Lower lobe of right lung (tissue), 2 donors: ENCODE measurements at regions not wholly inside any gene's neighbourhood (a gene's known extent, or its start where the extent isn't known, plus 50 kb on each side); places are given as distances from the start of the nearest gene placed in this dataset.
A peak's percentile ranks its signal among the peaks of the same experiment; 100 is the strongest.

Source experiments
- ATAC-seq, 2 donors: fragments of 200-7000 bp; cut with Tn5 transposase; one replicate each; pipeline ENCODE4 v1.9.1; 2020 to 2022; ENCODE audit warnings: mild to moderate bottlenecking in 2 of 2, moderate library complexity in 2 of 2
- DNase-seq: peaks from one replicate; pipeline ENCODE4 v3.0.0-alpha.2; 2020
- H3K27ac ChIP-seq: fragments of 200-600 bp; one replicate; pipeline ENCODE4 v1.8.0; 2022
- H3K27me3 ChIP-seq: fragments of 200-600 bp; one replicate; pipeline ENCODE4 v1.8.0; 2022; ENCODE audit warnings: low read depth
- H3K36me3 ChIP-seq: fragments of 200-600 bp; one replicate; pipeline ENCODE4 v1.8.0; 2022; ENCODE audit warnings: mild to moderate bottlenecking
- H3K4me1 ChIP-seq: fragments of 200-600 bp; one replicate; pipeline ENCODE4 v1.8.0; 2022
- H3K4me3 ChIP-seq: fragments of 200-600 bp; one replicate; pipeline ENCODE4 v1.8.0; 2022; ENCODE audit warnings: mild to moderate bottlenecking
- H3K9me3 ChIP-seq: fragments of 200-600 bp; one replicate; pipeline ENCODE4 v1.8.0; 2022
- intact Hi-C: fragments of 100-400 bp; cut with DNase I; formaldehyde crosslinking; loops from one replicate; pipeline ENCODE4 v1.11.0; 2022
- TF ChIP-seq, protein P1 (sequence below): fragments of 200-600 bp; IDR thresholded peaks from one replicate; pipeline ENCODE4 v1.8.0; 2022; ENCODE audit warnings: antibody characterized with exemption, mild to moderate bottlenecking
- donor health status: DM: no; HTN: yes; CAD: no; lungs with severe emphysema.

DNA sequence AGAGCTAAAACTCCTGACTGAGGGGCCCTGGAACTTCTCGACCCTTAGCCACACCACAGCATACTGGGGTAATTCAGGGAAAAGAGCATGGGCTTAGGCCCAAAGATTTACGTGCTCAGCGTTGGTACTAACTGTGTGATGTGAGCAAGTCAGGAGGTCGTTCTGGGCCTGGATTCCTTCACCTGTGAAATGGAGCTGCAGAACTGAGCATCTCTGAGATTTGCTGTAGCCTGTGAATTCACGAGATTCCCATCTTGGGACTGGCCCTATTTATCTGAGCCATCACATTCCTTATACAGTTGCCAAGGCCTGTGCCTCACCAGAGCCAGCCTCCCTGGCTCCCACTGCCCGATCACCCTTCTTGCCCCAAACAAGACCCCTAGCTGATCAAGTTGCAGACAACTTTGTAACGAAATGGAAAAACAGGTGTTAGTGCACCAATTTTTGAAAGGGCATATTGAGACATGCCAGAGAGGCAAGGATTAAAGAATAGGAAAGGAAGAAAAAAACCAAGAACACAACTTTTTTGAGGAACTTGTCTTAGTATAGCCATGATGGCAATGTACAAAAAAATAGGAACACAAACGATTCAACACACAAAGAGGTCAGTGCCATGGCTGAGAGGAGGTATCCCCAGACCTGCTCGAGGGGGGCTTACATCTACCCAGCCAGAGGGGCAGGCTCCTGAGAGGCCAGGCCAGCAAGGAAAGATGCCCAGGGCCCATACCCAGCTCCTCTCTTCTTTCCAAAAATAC is 323.0 kb upstream of the JARID2 start:
- no peaks in the 10 kb centered on the region for H3K9me3 ChIP-seq
- ATAC-seq = no peak
- no peaks in the 10 kb centered on the region for H3K36me3 ChIP-seq
- intact Hi-C loops = no loop called here
- no peak for DNase-seq
- no peaks in the 10 kb centered on the region for H3K27me3 ChIP-seq
- H3K4me1 ChIP-seq = peaks cover 23% of the 10 kb centered on the region
- H3K4me3 ChIP-seq = no peak overlapping the region
- TF ChIP-seq, protein P1, sequence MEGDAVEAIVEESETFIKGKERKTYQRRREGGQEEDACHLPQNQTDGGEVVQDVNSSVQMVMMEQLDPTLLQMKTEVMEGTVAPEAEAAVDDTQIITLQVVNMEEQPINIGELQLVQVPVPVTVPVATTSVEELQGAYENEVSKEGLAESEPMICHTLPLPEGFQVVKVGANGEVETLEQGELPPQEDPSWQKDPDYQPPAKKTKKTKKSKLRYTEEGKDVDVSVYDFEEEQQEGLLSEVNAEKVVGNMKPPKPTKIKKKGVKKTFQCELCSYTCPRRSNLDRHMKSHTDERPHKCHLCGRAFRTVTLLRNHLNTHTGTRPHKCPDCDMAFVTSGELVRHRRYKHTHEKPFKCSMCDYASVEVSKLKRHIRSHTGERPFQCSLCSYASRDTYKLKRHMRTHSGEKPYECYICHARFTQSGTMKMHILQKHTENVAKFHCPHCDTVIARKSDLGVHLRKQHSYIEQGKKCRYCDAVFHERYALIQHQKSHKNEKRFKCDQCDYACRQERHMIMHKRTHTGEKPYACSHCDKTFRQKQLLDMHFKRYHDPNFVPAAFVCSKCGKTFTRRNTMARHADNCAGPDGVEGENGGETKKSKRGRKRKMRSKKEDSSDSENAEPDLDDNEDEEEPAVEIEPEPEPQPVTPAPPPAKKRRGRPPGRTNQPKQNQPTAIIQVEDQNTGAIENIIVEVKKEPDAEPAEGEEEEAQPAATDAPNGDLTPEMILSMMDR = no peak
- H3K27ac ChIP-seq = peak overlapping the region; percentile 80

DNA sequence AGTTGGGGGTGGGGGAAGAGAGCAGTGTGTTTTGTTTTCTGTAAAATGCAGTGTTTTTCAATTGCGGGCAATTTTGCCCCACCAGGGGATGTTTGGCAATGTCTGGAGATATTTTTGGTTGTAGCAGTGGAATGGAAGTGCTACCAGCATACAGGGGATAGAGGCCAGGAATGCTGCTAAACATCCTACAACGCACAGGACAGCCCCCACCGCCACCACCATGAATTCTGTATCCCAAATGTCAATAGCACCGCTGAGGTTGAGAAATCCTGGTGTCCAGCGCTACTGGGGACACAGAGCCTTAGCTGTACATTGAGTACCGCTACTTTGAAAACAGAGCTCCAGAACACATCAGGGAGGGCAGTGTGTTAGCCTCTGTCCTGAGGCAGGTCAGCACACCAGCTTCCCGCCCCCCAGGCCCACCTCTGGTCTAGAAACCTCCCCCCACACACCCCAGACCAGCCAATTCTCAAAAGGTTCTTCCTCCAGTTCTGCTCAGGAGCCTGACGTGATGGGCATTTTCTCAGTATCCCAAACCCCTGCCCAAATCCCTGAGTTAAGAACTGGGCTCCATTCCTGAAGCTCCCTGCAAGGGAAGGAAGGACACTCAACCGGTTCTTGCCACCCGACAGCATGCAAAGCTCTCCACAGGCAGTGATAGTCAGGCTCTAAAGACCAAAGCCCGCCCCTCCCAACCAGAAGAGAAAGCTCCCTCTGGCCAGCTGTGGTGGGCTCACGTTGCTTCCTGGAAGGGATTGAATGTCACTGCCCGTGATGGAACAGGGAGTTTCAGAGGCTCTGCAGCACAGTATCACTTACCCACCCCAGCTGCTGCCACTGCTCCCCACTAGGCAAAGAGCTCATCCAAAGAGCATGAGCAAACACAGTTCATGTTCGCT is 321.5 kb upstream of the JARID2 start:
- H3K27me3 ChIP-seq = no peaks in the 10 kb centered on the region

DNA sequence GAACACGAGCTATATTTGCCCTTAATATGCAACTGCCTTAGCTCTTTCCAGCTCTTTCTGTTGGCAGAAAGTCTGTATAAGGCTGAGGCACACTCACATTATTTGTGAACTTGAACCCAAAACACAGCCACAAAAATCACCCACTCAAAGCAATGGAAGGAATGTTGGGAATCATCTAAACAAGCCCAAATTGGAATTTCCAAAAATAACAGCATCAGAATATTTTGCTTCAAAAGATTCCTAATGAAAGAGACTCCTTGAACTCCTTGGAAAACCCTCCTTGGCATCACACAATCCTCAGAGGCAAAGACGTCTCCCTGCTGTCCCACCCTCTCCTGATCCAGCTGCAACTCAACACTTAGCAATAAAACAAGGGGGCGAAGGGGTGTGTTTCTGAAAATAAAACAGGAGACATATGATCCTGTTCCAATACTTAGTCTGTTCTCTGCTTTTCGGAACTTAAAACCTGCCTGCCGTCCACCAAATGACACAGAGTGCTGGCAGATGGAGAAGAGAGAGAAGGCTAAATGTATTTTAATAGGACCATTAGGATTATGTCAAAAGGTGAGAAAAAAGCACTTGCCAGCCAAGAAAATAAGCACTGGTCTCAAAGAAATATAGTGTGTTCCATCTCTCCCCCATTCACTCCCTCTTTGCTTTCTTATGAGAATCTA is 320.7 kb upstream of the JARID2 start:
- Histone ChIP-seq H3K36me3 (no peaks in the 10 kb centered on the region), H3K4me1 (peaks cover 23% of the 10 kb centered on the region), H3K4me3 (no peak overlapping the region), H3K27ac (no peak overlapping the region), H3K27me3 (no peaks in the 10 kb centered on the region), H3K9me3 (no peaks in the 10 kb centered on the region)
- TF ChIP-seq, protein P1 = no peak
- ATAC-seq = no peak
- no peak for DNase-seq
- intact Hi-C loops = no loop called here

More for the DNA sequence above, 321.5 kb upstream of the JARID2 start:
- TF ChIP-seq, protein P1 = no peak
- ATAC-seq (no peak), DNase-seq (no peak)
- Histone ChIP-seq H3K36me3 (no peaks in the 10 kb centered on the region), H3K9me3 (no peaks in the 10 kb centered on the region), H3K4me3 (no peak overlapping the region), H3K27ac (no peak overlapping the region), H3K4me1 (peaks cover 23% of the 10 kb centered on the region)
- intact Hi-C loops = no loop called here

DNA sequence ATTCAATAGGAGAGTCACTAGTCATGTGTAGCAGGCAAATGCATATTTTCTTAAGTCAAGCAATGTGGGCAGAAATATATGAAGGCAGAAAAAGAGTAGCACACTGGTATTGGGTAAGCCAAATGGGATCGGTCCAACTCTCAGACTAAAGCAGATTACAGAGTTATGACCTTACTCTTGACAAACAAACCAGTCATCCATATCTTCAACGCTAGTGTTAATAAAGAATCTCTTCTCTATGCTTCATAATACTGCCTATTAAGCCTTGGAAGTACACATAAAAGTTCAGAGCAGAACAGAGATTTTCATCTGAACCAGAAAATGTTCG is 320.2 kb upstream of the JARID2 start:
- no peak overlapping the region for H3K4me3 ChIP-seq
- H3K27ac ChIP-seq = no peak overlapping the region
- intact Hi-C loops = no loop called here
- ATAC-seq (no peak), DNase-seq (no peak)
- TF ChIP-seq, protein P1 = no peak
- no peaks in the 10 kb centered on the region for H3K27me3 ChIP-seq
- no peaks in the 10 kb centered on the region for H3K36me3 ChIP-seq
- no peaks in the 10 kb centered on the region for H3K9me3 ChIP-seq
- peaks cover 18% of the 10 kb centered on the region for H3K4me1 ChIP-seq

DNA sequence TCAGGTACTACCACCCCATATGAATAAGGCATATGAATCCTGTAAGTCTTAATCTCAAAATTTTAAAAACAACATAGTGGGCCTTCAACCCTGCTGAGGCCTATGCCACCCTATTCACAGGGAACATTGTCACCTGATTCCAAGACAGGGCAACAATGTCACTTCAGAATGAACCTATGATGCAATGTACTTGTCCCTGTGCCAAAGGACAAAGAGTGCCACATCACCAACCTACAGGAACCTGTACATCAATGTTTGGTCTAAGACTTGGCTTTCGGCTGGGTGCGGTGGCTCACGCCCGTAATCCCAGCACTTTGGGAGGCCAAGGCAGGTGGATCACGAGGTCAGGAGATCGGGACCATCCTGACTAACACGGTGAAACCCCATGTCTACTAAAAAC is 318.5 kb upstream of the JARID2 start:
- ATAC-seq = peak; percentile 33 to 37
- Histone ChIP-seq H3K4me3 (no peak overlapping the region), H3K27me3 (no peaks in the 10 kb centered on the region), H3K27ac (no peak overlapping the region), H3K36me3 (no peaks in the 10 kb centered on the region), H3K9me3 (no peaks in the 10 kb centered on the region), H3K4me1 (peaks cover 5% of the 10 kb centered on the region)
- intact Hi-C loops = no loop called here
- no peak for DNase-seq
- TF ChIP-seq, protein P1 = no peak
